ENCODE measurements at regions not wholly inside any gene's neighbourhood (a gene's known extent, or its start where the extent isn't known, plus 50 kb on each side); places are given as distances from the start of the nearest gene placed in this dataset.

DNA sequence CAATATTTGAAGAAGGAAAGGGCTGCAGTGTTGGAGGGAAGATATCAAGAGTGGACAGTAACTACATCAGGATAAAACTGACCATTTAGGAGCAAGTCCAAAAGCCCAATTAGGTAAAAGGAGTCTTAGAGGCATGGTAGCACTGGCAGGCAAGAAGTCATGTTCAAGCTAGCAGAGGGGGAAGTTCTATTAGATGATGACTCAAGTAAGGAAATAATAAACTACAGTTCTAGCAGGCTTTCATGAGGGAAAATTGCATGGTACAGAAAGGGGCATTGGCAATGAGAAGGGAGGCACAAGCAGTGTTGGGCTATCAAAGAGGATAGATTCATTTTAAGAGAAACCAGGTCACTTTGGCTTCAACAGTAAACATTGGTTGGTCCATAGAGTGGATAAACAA lies 156.1 kb upstream of the PTPRK start:
- no peak for DNase-seq (ENCODE audit: low read depth, low spot score)
- Histone ChIP-seq H3K27me3 (ENCODE audit: control insufficient read depth, insufficient read depth, low read length) (no peaks in the 10 kb centered on the region), H3K4me1 (ENCODE audit: control insufficient read depth, insufficient read depth, low read length) (no peaks in the 10 kb centered on the region), H3K9me3 (ENCODE audit: control insufficient read depth, insufficient read depth, low read length) (no peaks in the 10 kb centered on the region), H3K4me3 (ENCODE audit: low read length) (no peak overlapping the region), H3K27ac (ENCODE audit: low read length) (no peak overlapping the region), H3K36me3 (ENCODE audit: control insufficient read depth, insufficient read depth, low read length) (no peaks in the 10 kb centered on the region)

DNA sequence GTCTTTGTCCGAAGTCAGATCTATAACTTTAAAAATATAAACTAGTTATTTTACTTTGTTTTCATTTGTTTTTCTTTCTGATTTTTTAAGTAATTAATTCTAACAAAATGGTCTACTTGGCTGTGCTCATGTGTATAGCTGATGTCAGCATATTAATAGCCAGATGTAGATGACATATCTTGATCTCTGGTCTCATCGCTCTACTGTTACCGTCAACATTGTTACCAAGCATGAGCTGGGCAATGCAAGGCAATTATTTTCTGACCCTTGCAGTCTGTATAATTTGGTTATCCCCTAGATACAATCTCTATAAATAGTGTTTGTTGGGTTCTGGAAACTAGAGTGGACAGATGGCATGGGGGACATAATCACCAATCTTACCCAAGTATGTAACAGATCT lies 151.6 kb upstream of the PTPRK start:
- Histone ChIP-seq H3K9me3 (ENCODE audit: control insufficient read depth, insufficient read depth, low read length) (no peaks in the 10 kb centered on the region), H3K27ac (ENCODE audit: low read length) (no peak overlapping the region), H3K4me3 (ENCODE audit: low read length) (no peak overlapping the region), H3K36me3 (ENCODE audit: control insufficient read depth, insufficient read depth, low read length) (no peaks in the 10 kb centered on the region), H3K4me1 (ENCODE audit: control insufficient read depth, insufficient read depth, low read length) (no peaks in the 10 kb centered on the region), H3K27me3 (ENCODE audit: control insufficient read depth, insufficient read depth, low read length) (no peaks in the 10 kb centered on the region)
- no CpG with 5 or more reads among the region's 3 CpGs for WGBS (ENCODE audit: insufficient coverage, insufficient read length)
- DNase-seq (ENCODE audit: low read depth, low spot score), result no peak

DNA sequence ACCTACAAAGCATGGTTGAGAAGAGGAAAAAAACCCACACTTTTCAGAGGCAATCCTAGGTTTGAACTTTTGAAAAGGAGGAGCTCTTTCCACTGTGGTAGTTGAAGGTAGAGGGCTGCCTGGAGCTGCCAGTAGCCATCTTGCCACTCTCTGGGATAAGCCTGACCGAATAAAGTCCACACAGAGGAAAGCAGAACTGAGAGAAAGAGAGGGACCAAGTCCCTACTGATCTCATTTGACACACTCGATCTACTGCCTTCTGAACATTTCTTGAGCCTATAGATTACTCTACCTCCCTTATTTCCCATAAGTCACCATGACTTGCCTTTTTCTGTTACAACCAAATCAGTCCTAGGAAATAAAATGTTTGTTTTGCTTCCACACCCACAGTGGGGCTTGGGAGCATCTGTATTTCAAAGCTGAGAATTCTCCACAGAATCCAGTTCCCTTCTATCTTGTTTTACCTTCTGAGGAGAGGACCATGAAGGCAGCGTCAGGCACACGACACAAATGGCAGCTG lies 147.0 kb upstream of the PTPRK start:
- H3K4me1 ChIP-seq (ENCODE audit: control insufficient read depth, insufficient read depth, low read length), result no peaks in the 10 kb centered on the region
- no peak for DNase-seq (ENCODE audit: low read depth, low spot score)
- no peaks in the 10 kb centered on the region for H3K9me3 ChIP-seq (ENCODE audit: control insufficient read depth, insufficient read depth, low read length)
- H3K4me3 ChIP-seq (ENCODE audit: low read length), result no peak overlapping the region
- WGBS (ENCODE audit: insufficient coverage, insufficient read length), result no CpG with 5 or more reads among the region's 4 CpGs
- no peak overlapping the region for H3K27ac ChIP-seq (ENCODE audit: low read length)
- no peaks in the 10 kb centered on the region for H3K36me3 ChIP-seq (ENCODE audit: control insufficient read depth, insufficient read depth, low read length)
- no peaks in the 10 kb centered on the region for H3K27me3 ChIP-seq (ENCODE audit: control insufficient read depth, insufficient read depth, low read length)

DNA sequence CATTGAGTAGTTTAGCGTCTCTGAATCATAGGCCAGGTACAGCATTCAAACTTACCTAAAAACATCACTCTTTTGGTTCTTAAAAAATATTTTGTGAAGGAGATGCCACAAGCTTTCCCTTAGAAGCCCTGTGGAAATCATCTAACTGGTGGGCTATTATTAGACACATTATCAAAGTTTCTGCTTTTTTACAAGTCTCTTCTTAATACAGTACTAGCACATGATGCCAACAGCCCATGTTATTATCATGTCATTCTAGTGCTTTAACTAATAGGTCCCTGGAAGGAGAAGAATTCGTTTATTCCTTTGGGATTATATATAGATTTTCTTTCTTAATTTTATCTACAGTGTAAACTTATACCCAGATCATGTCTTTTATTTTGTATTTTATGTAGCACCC lies 146.0 kb upstream of the PTPRK start:
- H3K27ac ChIP-seq (ENCODE audit: low read length), result no peak overlapping the region
- no peak overlapping the region for H3K4me3 ChIP-seq (ENCODE audit: low read length)
- no peaks in the 10 kb centered on the region for H3K4me1 ChIP-seq (ENCODE audit: control insufficient read depth, insufficient read depth, low read length)
- no peak for DNase-seq (ENCODE audit: low read depth, low spot score)
- whole genome bisulfite sequencing (ENCODE audit: insufficient coverage, insufficient read length), result no CpG with 5 or more reads among the region's 2 CpGs
- no peaks in the 10 kb centered on the region for H3K27me3 ChIP-seq (ENCODE audit: control insufficient read depth, insufficient read depth, low read length)
- H3K9me3 ChIP-seq (ENCODE audit: control insufficient read depth, insufficient read depth, low read length), result no peaks in the 10 kb centered on the region
- no peaks in the 10 kb centered on the region for H3K36me3 ChIP-seq (ENCODE audit: control insufficient read depth, insufficient read depth, low read length)

DNA sequence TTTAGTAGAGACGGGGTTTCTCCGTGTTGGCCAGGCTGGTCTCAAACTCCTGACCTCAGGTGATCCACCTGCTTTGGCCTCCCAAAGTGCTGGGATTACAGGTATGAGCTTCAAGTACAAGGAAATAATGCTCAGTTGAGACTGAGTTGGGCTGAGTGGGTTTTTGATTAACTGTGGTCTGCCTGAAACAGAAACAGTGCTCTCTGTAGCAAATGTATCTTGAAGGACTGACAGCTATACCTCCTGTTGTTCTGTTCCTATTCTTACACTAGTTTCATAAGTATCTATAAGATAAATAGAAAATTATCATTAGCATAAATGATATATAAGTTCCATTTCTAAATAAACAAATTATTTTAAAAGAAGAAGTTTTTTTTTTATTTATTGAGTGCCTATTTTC lies 142.8 kb upstream of the PTPRK start:
- no peaks in the 10 kb centered on the region for H3K36me3 ChIP-seq (ENCODE audit: control insufficient read depth, insufficient read depth, low read length)
- no peak for DNase-seq (ENCODE audit: low read depth, low spot score)
- no peaks in the 10 kb centered on the region for H3K9me3 ChIP-seq (ENCODE audit: control insufficient read depth, insufficient read depth, low read length)

DNA sequence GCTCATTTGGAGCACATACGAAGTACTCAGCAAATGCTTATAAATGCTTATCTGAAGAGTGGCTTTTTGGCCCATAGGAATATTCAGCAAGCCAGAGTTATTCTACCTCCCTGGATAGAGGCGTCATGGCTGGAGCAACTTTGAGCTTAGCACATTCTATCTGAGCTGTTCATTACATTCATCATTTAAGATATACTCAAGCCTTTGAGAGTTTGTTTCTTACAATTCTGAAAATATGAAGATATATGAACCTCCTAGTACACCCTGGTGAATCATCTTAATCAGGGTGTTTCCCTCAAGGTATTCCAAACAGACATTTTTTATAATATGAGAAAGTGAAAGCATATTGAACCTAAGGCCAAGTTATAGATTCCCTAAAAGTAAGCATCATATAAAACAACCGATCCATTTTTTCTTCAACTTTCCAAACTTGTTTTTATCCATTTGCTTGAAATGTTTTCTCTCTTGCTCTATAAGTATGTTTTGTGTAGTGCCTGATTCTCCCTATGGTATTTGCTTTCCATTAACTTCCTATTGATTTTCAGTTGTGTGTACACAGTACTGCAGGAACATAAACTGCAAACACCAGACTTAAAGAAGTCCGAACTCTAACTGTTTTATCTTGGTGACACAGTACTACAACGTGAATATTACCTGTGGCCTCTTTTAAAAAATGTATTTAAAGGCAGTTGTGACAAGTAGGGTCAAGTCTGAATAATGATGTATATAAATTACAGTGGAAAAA lies 139.7 kb upstream of the PTPRK start:
- no peaks in the 10 kb centered on the region for H3K9me3 ChIP-seq (ENCODE audit: control insufficient read depth, insufficient read depth, low read length)
- H3K4me1 ChIP-seq (ENCODE audit: control insufficient read depth, insufficient read depth, low read length), result no peaks in the 10 kb centered on the region
- no peaks in the 10 kb centered on the region for H3K27me3 ChIP-seq (ENCODE audit: control insufficient read depth, insufficient read depth, low read length)
- H3K27ac ChIP-seq (ENCODE audit: low read length), result no peak overlapping the region
- no CpG with 5 or more reads among the region's 5 CpGs for WGBS (ENCODE audit: insufficient coverage, insufficient read length)
- no peak overlapping the region for H3K4me3 ChIP-seq (ENCODE audit: low read length)
- no peak for DNase-seq (ENCODE audit: low read depth, low spot score)
- H3K36me3 ChIP-seq (ENCODE audit: control insufficient read depth, insufficient read depth, low read length), result no peaks in the 10 kb centered on the region

More for the DNA sequence above, 142.8 kb upstream of the PTPRK start:
- Histone ChIP-seq H3K4me1 (ENCODE audit: control insufficient read depth, insufficient read depth, low read length) (no peaks in the 10 kb centered on the region), H3K27ac (ENCODE audit: low read length) (no peak overlapping the region), H3K4me3 (ENCODE audit: low read length) (no peak overlapping the region), H3K27me3 (ENCODE audit: control insufficient read depth, insufficient read depth, low read length) (no peaks in the 10 kb centered on the region)
- no CpG with 5 or more reads among the region's 2 CpGs for WGBS (ENCODE audit: insufficient coverage, insufficient read length)

- WGBS (ENCODE audit: insufficient coverage, insufficient read length), result no CpG with 5 or more reads among the region's 1 CpG
- Histone ChIP-seq H3K4me3 (ENCODE audit: low read length) (no peak overlapping the region), H3K27me3 (ENCODE audit: control insufficient read depth, insufficient read depth, low read length) (no peaks in the 10 kb centered on the region), H3K9me3 (ENCODE audit: control insufficient read depth, insufficient read depth, low read length) (no peaks in the 10 kb centered on the region), H3K4me1 (ENCODE audit: control insufficient read depth, insufficient read depth, low read length) (no peaks in the 10 kb centered on the region), H3K27ac (ENCODE audit: low read length) (no peak overlapping the region), H3K36me3 (ENCODE audit: control insufficient read depth, insufficient read depth, low read length) (no peaks in the 10 kb centered on the region)
- DNase-seq (ENCODE audit: low read depth, low spot score), result no peak
Observed at GRCh38 chr6:128659276-128659675, 138.9 kb upstream of the PTPRK start.

GRCh38 chr6:128657181-128657580 lies 136.8 kb upstream of the PTPRK start:
- H3K4me1 ChIP-seq (ENCODE audit: control insufficient read depth, insufficient read depth, low read length), result no peaks in the 10 kb centered on the region
- no peaks in the 10 kb centered on the region for H3K9me3 ChIP-seq (ENCODE audit: control insufficient read depth, insufficient read depth, low read length)
- no peaks in the 10 kb centered on the region for H3K27me3 ChIP-seq (ENCODE audit: control insufficient read depth, insufficient read depth, low read length)
- no peaks in the 10 kb centered on the region for H3K36me3 ChIP-seq (ENCODE audit: control insufficient read depth, insufficient read depth, low read length)
- DNase-seq (ENCODE audit: low read depth, low spot score), result no peak
- H3K27ac ChIP-seq (ENCODE audit: low read length), result no peak overlapping the region
- H3K4me3 ChIP-seq (ENCODE audit: low read length), result no peak overlapping the region

GRCh38 chr6:128655978-128656498 lies 135.6 kb upstream of the PTPRK start:
- no peak overlapping the region for H3K4me3 ChIP-seq (ENCODE audit: low read length)
- no peak overlapping the region for H3K27ac ChIP-seq (ENCODE audit: low read length)
- H3K4me1 ChIP-seq (ENCODE audit: control insufficient read depth, insufficient read depth, low read length), result no peaks in the 10 kb centered on the region
- no peak for DNase-seq (ENCODE audit: low read depth, low spot score)
- H3K9me3 ChIP-seq (ENCODE audit: control insufficient read depth, insufficient read depth, low read length), result no peaks in the 10 kb centered on the region
- no peaks in the 10 kb centered on the region for H3K36me3 ChIP-seq (ENCODE audit: control insufficient read depth, insufficient read depth, low read length)
- no CpG with 5 or more reads among the region's 1 CpG for WGBS (ENCODE audit: insufficient coverage, insufficient read length)
- H3K27me3 ChIP-seq (ENCODE audit: control insufficient read depth, insufficient read depth, low read length), result no peaks in the 10 kb centered on the region

DNA sequence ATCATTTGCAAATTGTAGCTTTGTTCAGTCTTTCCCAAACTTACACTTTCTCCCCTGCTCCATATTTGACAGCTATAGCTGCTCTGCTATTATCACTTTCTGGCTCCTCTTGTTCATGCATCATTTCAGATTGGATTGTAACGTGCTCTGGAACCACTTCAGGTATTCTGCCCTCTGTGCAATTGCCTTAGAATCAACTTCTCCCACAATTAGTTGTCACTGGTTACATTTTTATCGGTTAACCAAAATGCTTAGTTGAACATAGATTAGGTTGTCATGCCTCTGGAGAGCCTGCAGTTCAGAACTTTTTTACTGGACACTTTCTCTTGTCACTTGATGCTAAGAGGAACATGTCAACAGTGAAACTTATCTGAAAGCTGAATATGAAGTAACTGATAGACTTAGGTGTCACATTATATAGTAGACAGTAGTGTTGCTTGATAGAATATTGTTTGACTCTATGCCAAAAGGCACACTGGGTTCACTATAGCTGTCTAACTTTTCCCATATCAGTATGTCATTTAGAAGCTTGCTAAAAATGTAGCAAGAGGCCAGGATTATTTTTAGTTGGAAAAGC lies 127.7 kb upstream of the PTPRK start:
- no peaks in the 10 kb centered on the region for H3K27me3 ChIP-seq (ENCODE audit: control insufficient read depth, insufficient read depth, low read length)
- no peak overlapping the region for H3K4me3 ChIP-seq (ENCODE audit: low read length)
- H3K4me1 ChIP-seq (ENCODE audit: control insufficient read depth, insufficient read depth, low read length), result no peaks in the 10 kb centered on the region
- no CpG with 5 or more reads among the region's 2 CpGs for WGBS (ENCODE audit: insufficient coverage, insufficient read length)
- H3K27ac ChIP-seq (ENCODE audit: low read length), result no peak overlapping the region
- no peaks in the 10 kb centered on the region for H3K36me3 ChIP-seq (ENCODE audit: control insufficient read depth, insufficient read depth, low read length)
- H3K9me3 ChIP-seq (ENCODE audit: control insufficient read depth, insufficient read depth, low read length), result no peaks in the 10 kb centered on the region
- DNase-seq (ENCODE audit: low read depth, low spot score), result no peak

GRCh38 chr6:128642132-128642531 lies 121.7 kb upstream of the PTPRK start:
- WGBS (ENCODE audit: insufficient coverage, insufficient read length), result no CpG with 5 or more reads among the region's 1 CpG
- Histone ChIP-seq H3K27me3 (ENCODE audit: control insufficient read depth, insufficient read depth, low read length) (no peaks in the 10 kb centered on the region), H3K4me3 (ENCODE audit: low read length) (no peak overlapping the region), H3K9me3 (ENCODE audit: control insufficient read depth, insufficient read depth, low read length) (no peaks in the 10 kb centered on the region), H3K4me1 (ENCODE audit: control insufficient read depth, insufficient read depth, low read length) (no peaks in the 10 kb centered on the region), H3K36me3 (ENCODE audit: control insufficient read depth, insufficient read depth, low read length) (no peaks in the 10 kb centered on the region), H3K27ac (ENCODE audit: low read length) (no peak overlapping the region)
- DNase-seq (ENCODE audit: low read depth, low spot score), result no peak

All from iPS DF 6.9 (cell line).